Ectodermal cell (in vitro differentiated cells): ENCODE measurements at regions not wholly inside any gene's neighbourhood (a gene's known extent, or its start where the extent isn't known, plus 50 kb on each side); places are given as distances from the start of the nearest gene placed in this dataset.
A peak's percentile ranks its signal among the peaks of the same experiment; 100 is the strongest.

Experiments
- H3K27ac ChIP-seq: 2 replicates; pipeline ENCODE4 v1.7.0; 2013; ENCODE audit warnings: mild to moderate bottlenecking, low read depth, low read length; ENCODE audit not compliant: insufficient read depth, poor library complexity, severe bottlenecking
- H3K27me3 ChIP-seq: 2 replicates; pipeline ENCODE4 v1.7.0; 2013; ENCODE audit warnings: mild to moderate bottlenecking, low read length; ENCODE audit not compliant: insufficient read depth, control insufficient read depth, poor library complexity, severe bottlenecking
- H3K36me3 ChIP-seq: one replicate; pipeline ENCODE4 v1.7.0; 2013; ENCODE audit warnings: low read length; ENCODE audit not compliant: control insufficient read depth, insufficient read depth
- H3K4me1 ChIP-seq: one replicate; pipeline ENCODE4 v1.7.0; 2013; ENCODE audit warnings: low read length; ENCODE audit not compliant: control insufficient read depth, insufficient read depth
- H3K4me3 ChIP-seq: 2 replicates; pipeline ENCODE4 v1.7.0; 2013; ENCODE audit warnings: low read depth, low read length, control low read depth; ENCODE audit not compliant: insufficient read depth
- H3K9me3 ChIP-seq: 2 replicates; pipeline ENCODE4 v1.7.0; 2013; ENCODE audit warnings: mild to moderate bottlenecking, low read length, moderate library complexity; ENCODE audit not compliant: control insufficient read depth
- WGBS, 2 experiments: methylation state at CpG; one replicate each; pipeline ENCODE4 v1.1.7; 2013; ENCODE audit warnings: missing lambda C conversion rate in 2 of 2; 5-methylcytosine and 5-hydroxymethylcytosine counted together

- H3K4me1 ChIP-seq = peaks cover 4% of the 10 kb centered on the region
- H3K27ac ChIP-seq = no peak overlapping the region
- no peak overlapping the region for H3K4me3 ChIP-seq
- H3K36me3 ChIP-seq = no peaks in the 10 kb centered on the region
- H3K27me3 ChIP-seq = no peaks in the 10 kb centered on the region
- no peaks in the 10 kb centered on the region for H3K9me3 ChIP-seq
- 93 to 94% methylated on average over 6 of the region's 6 CpGs for WGBS, 2 experiments
Observed at GRCh38 chr1:38622197-38622596, 237.4 kb downstream of the RRAGC start.

GRCh38 chr1:38616846-38617245 is 242.7 kb downstream of the RRAGC start:
- Histone ChIP-seq H3K27me3 (no peaks in the 10 kb centered on the region), H3K4me3 (no peak overlapping the region), H3K4me1 (peaks cover 15% of the 10 kb centered on the region), H3K36me3 (no peaks in the 10 kb centered on the region), H3K9me3 (no peaks in the 10 kb centered on the region), H3K27ac (no peak overlapping the region)
- WGBS, 2 experiments = 83 to 84% methylated on average over 3 of the region's 3 CpGs

- no peaks in the 10 kb centered on the region for H3K9me3 ChIP-seq
- no peaks in the 10 kb centered on the region for H3K27me3 ChIP-seq
- H3K27ac ChIP-seq = no peak overlapping the region
- peaks cover 15% of the 10 kb centered on the region for H3K4me1 ChIP-seq
- H3K4me3 ChIP-seq = no peak overlapping the region
- no peaks in the 10 kb centered on the region for H3K36me3 ChIP-seq
- WGBS, 2 experiments = 93 to 96% methylated on average over 1 of the region's 1 CpG
Observed at GRCh38 chr1:38615680-38616079, 243.9 kb downstream of the RRAGC start.

- H3K9me3 ChIP-seq = no peaks in the 10 kb centered on the region
- no peak overlapping the region for H3K4me3 ChIP-seq
- 54 to 56% methylated on average over 3 of the region's 3 CpGs for WGBS, 2 experiments
- no peaks in the 10 kb centered on the region for H3K27me3 ChIP-seq
- no peaks in the 10 kb centered on the region for H3K36me3 ChIP-seq
- H3K27ac ChIP-seq = peak overlapping the region; percentile 56
- H3K4me1 ChIP-seq = peaks cover 15% of the 10 kb centered on the region
Observed at GRCh38 chr1:38614861-38615260, 244.7 kb downstream of the RRAGC start.

GRCh38 chr1:38613996-38614395 is 245.6 kb downstream of the RRAGC start:
- H3K9me3 ChIP-seq = no peaks in the 10 kb centered on the region
- peaks cover 15% of the 10 kb centered on the region for H3K4me1 ChIP-seq
- no peaks in the 10 kb centered on the region for H3K27me3 ChIP-seq
- WGBS, 2 experiments = 58 to 61% methylated on average over 8 of the region's 8 CpGs
- H3K36me3 ChIP-seq = no peaks in the 10 kb centered on the region
- H3K27ac ChIP-seq = no peak overlapping the region
- no peak overlapping the region for H3K4me3 ChIP-seq

GRCh38 chr1:38612951-38613350 is 246.6 kb downstream of the RRAGC start:
- no peak overlapping the region for H3K27ac ChIP-seq
- no peak overlapping the region for H3K4me3 ChIP-seq
- no peaks in the 10 kb centered on the region for H3K27me3 ChIP-seq
- H3K9me3 ChIP-seq = no peaks in the 10 kb centered on the region
- peaks cover 15% of the 10 kb centered on the region for H3K4me1 ChIP-seq
- no peaks in the 10 kb centered on the region for H3K36me3 ChIP-seq
- WGBS, 2 experiments = 97 to 98% methylated on average over 6 of the region's 6 CpGs

- WGBS, 2 experiments = 82 to 84% methylated on average over 7 of the region's 7 CpGs
- H3K27ac ChIP-seq = no peak overlapping the region
- peaks cover 9% of the 10 kb centered on the region for H3K4me1 ChIP-seq
- no peak overlapping the region for H3K4me3 ChIP-seq
- H3K27me3 ChIP-seq = no peaks in the 10 kb centered on the region
- no peaks in the 10 kb centered on the region for H3K9me3 ChIP-seq
- H3K36me3 ChIP-seq = no peaks in the 10 kb centered on the region
Observed at GRCh38 chr1:38611664-38612211, 247.8 kb downstream of the RRAGC start.

GRCh38 chr1:38609166-38610025 is 250.2 kb downstream of the RRAGC start:
- Histone ChIP-seq H3K9me3 (no peaks in the 10 kb centered on the region), H3K4me3 (no peak overlapping the region), H3K27ac (no peak overlapping the region), H3K4me1 (peaks cover 6% of the 10 kb centered on the region), H3K36me3 (no peaks in the 10 kb centered on the region), H3K27me3 (no peaks in the 10 kb centered on the region)
- WGBS, 2 experiments = 92 to 93% methylated on average over 20 of the region's 20 CpGs

- H3K4me3 ChIP-seq = no peak overlapping the region
- no peaks in the 10 kb centered on the region for H3K36me3 ChIP-seq
- H3K27me3 ChIP-seq = no peaks in the 10 kb centered on the region
- H3K9me3 ChIP-seq = no peaks in the 10 kb centered on the region
- no peaks in the 10 kb centered on the region for H3K4me1 ChIP-seq
- WGBS, 2 experiments = 26 to 28% methylated on average over 17 of the region's 17 CpGs
- H3K27ac ChIP-seq = no peak overlapping the region
Observed at GRCh38 chr1:38608202-38608864, 251.2 kb downstream of the RRAGC start.

GRCh38 chr1:38607526-38607925 is 252.0 kb downstream of the RRAGC start:
- no peaks in the 10 kb centered on the region for H3K36me3 ChIP-seq
- no peaks in the 10 kb centered on the region for H3K9me3 ChIP-seq
- H3K27ac ChIP-seq = no peak overlapping the region
- no peaks in the 10 kb centered on the region for H3K27me3 ChIP-seq
- WGBS, 2 experiments = 85 to 86% methylated on average over 8 of the region's 8 CpGs
- no peaks in the 10 kb centered on the region for H3K4me1 ChIP-seq
- no peak overlapping the region for H3K4me3 ChIP-seq
